ENCODE measurements at regions not wholly inside any gene's neighbourhood (a gene's known extent, or its start where the extent isn't known, plus 50 kb on each side); places are given as distances from the start of the nearest gene placed in this dataset.

DNA sequence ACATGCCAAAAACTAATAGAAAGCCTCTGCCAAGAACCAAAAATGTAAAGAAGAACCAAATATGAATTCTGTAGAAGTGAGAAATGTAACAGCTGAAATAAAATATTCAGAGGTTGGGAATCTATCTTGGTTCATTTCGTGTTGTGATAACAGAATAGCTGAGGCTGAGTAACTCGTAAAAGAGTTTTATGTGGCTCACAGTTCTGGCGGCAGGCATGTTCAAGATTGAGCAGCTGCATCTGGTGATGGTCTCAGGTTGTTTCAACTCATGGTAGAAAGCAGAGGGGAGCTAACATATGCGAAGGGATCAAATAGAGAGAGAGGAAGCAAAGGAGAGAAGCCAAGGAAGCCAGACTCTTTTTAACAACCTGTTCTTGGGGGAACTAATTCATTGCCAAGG lies 717.2 kb downstream of the TNS3 start:
- H3K36me3 ChIP-seq (ENCODE audit: insufficient read depth, low read length): no peaks in the 10 kb centered on the region
- ChIA-PET CTCF (ENCODE audit: unreplicated experiment) (no interaction called here), POLR2A (interaction anchor here (1.0 to 1.8 kb wide), 2 partner anchors 8 to 288 kb away, joined by 3 to 4 read pairs; no protein-coding TSS in a partner anchor)
- H3K79me2 ChIP-seq (ENCODE audit: insufficient read depth, low read depth, low read length): no peaks in the 10 kb centered on the region
- no peaks in the 10 kb centered on the region for H3K4me1 ChIP-seq (ENCODE audit: insufficient read depth, low read length, poor library complexity, severe bottlenecking)
- BruUV-seq (replicated peaks): no TSS peak
- no peak overlapping the region for H3K4me3 ChIP-seq (ENCODE audit: low read depth, low read length, poor library complexity, severe bottlenecking)
- H4K20me1 ChIP-seq (ENCODE audit: insufficient read depth, low read length): no peaks in the 10 kb centered on the region
- TF ChIP-seq CTCF (conservative IDR thresholded peaks at IDR 0.05; ENCODE audit: low read length) (no peak), EZH2phosphoT487 (IDR thresholded peaks at IDR 0.05; ENCODE audit: borderline replicate concordance, low read depth, low read length) (no peak)
- H3K4me2 ChIP-seq (ENCODE audit: low read length): no peak overlapping the region
- no peak overlapping the region for H3K27ac ChIP-seq (ENCODE audit: low read depth, low read length, poor library complexity, severe bottlenecking)
- no peak for DNase-seq (ENCODE audit: low spot score)
- H2AFZ ChIP-seq (ENCODE audit: low read length): no peak overlapping the region
- intact Hi-C loops (cut with micrococcal nuclease; ENCODE audit: unreplicated experiment): no loop called here
- H3K9me2 ChIP-seq (ENCODE audit: insufficient read depth, low read length): no peaks in the 10 kb centered on the region
- H3K9me3 ChIP-seq (ENCODE audit: low read length): no peaks in the 10 kb centered on the region

- Histone ChIP-seq H3K4me3 (ENCODE audit: low read depth, low read length, poor library complexity, severe bottlenecking) (no peak overlapping the region), H2AFZ (ENCODE audit: low read length) (no peak overlapping the region), H3K36me3 (ENCODE audit: insufficient read depth, low read length) (no peaks in the 10 kb centered on the region), H3K27ac (ENCODE audit: low read depth, low read length, poor library complexity, severe bottlenecking) (no peak overlapping the region), H3K9me3 (ENCODE audit: low read length) (no peaks in the 10 kb centered on the region), H4K20me1 (ENCODE audit: insufficient read depth, low read length) (no peaks in the 10 kb centered on the region), H3K4me1 (ENCODE audit: insufficient read depth, low read length, poor library complexity, severe bottlenecking) (no peaks in the 10 kb centered on the region), H3K4me2 (ENCODE audit: low read length) (no peak overlapping the region), H3K79me2 (ENCODE audit: insufficient read depth, low read depth, low read length) (no peaks in the 10 kb centered on the region), H3K9me2 (ENCODE audit: insufficient read depth, low read length) (no peaks in the 10 kb centered on the region)
- TF ChIP-seq EZH2phosphoT487 (IDR thresholded peaks at IDR 0.05; ENCODE audit: borderline replicate concordance, low read depth, low read length): no peak
- TF ChIP-seq CTCF (conservative IDR thresholded peaks at IDR 0.05; ENCODE audit: low read length): no peak
- intact Hi-C loops (cut with micrococcal nuclease; ENCODE audit: unreplicated experiment): no loop called here
- ChIA-PET POLR2A (interaction anchor here (0.5 to 1.6 kb wide), 4 partner anchors 10 to 1236 kb away, joined by 3 to 7 read pairs (median 3); no protein-coding TSS in a partner anchor), CTCF (ENCODE audit: unreplicated experiment) (no interaction called here)
- DNase-seq (ENCODE audit: low spot score): no peak
- no TSS peak for BruUV-seq (replicated peaks)
These were observed 721.9 kb downstream of the TNS3 start for GRCh38 chr7:46859963-46860475.

DNA sequence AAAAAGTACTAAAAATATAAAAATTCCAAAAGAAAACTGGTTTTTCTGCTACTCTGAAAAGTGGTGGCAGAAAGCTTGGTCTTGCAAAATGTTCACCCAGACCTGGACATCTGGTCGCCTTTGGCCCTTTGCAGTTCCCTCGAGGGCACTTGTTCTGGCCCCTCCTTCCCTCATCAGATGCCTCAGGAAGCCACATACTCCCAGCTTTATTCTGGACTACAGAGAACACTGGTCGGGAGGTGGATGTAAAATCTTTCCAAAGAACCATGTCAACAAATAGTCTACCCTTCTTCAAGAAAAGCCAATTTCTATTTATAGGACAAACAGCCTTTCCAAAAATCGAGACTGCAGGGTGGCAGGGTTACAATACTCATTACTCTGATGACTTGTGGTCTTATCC lies 726.1 kb downstream of the TNS3 start:
- Histone ChIP-seq H3K4me2 (ENCODE audit: low read length) (no peak overlapping the region), H3K9me2 (ENCODE audit: insufficient read depth, low read length) (no peaks in the 10 kb centered on the region), H3K4me1 (ENCODE audit: insufficient read depth, low read length, poor library complexity, severe bottlenecking) (no peaks in the 10 kb centered on the region), H3K27ac (ENCODE audit: low read depth, low read length, poor library complexity, severe bottlenecking) (no peak overlapping the region), H2AFZ (ENCODE audit: low read length) (no peak overlapping the region), H4K20me1 (ENCODE audit: insufficient read depth, low read length) (no peaks in the 10 kb centered on the region), H3K9me3 (ENCODE audit: low read length) (no peaks in the 10 kb centered on the region), H3K36me3 (ENCODE audit: insufficient read depth, low read length) (no peaks in the 10 kb centered on the region), H3K4me3 (ENCODE audit: low read depth, low read length, poor library complexity, severe bottlenecking) (no peak overlapping the region), H3K79me2 (ENCODE audit: insufficient read depth, low read depth, low read length) (no peaks in the 10 kb centered on the region)
- TF ChIP-seq CTCF (conservative IDR thresholded peaks at IDR 0.05; ENCODE audit: low read length) (no peak), EZH2phosphoT487 (IDR thresholded peaks at IDR 0.05; ENCODE audit: borderline replicate concordance, low read depth, low read length) (no peak)
- no peak for DNase-seq (ENCODE audit: low spot score)
- ChIA-PET POLR2A (interaction anchor here (1.5 kb wide), 1 partner anchor 16 kb away, joined by 4 read pairs; no protein-coding TSS in a partner anchor), CTCF (ENCODE audit: unreplicated experiment) (no interaction called here)
- intact Hi-C loops (cut with micrococcal nuclease; ENCODE audit: unreplicated experiment): no loop called here
- BruUV-seq (replicated peaks): no TSS peak
